ENCODE measurements at regions not wholly inside any gene's neighbourhood (a gene's known extent, or its start where the extent isn't known, plus 50 kb on each side); places are given as distances from the start of the nearest gene placed in this dataset.

DNA sequence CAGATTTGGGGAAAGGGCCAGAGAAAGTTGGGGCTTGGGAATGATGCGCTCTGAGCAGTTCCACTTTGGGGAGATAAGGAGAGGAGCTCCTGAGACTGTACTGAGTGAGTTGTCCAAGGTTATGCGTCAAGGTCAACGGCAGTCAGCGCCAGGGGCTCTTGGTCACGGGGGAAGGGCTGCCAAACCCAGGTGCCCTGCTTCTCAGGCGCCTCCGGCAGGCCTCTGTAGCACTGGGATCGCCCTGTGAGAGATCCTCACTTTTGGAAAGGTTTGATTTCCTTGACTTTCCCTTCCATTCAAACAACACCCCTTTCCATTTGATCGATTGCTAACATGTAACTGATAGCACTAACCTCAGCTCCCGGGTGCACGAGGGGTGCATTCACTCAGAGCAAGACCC, 136.5 kb upstream of the SOX11 start:
- Histone ChIP-seq H3K9me3 (ENCODE audit: control insufficient read depth, insufficient read depth, low read length) (no peaks in the 10 kb centered on the region), H3K36me3 (ENCODE audit: control insufficient read depth, insufficient read depth, low read length) (no peaks in the 10 kb centered on the region), H3K4me3 (ENCODE audit: low read depth, low read length) (no peak overlapping the region), H3K27me3 (ENCODE audit: control insufficient read depth, insufficient read depth, low read length) (no peaks in the 10 kb centered on the region), H3K27ac (ENCODE audit: low read depth, low read length) (no peak overlapping the region), H3K4me1 (ENCODE audit: control insufficient read depth, insufficient read depth, low read length) (no peaks in the 10 kb centered on the region)
- DNase-seq (ENCODE audit: low read depth in 4 of 6, low spot score in 6 of 6), result no peak
- WGBS (ENCODE audit: insufficient coverage), result 94% methylated on average over 8 of the region's 11 CpGs

DNA sequence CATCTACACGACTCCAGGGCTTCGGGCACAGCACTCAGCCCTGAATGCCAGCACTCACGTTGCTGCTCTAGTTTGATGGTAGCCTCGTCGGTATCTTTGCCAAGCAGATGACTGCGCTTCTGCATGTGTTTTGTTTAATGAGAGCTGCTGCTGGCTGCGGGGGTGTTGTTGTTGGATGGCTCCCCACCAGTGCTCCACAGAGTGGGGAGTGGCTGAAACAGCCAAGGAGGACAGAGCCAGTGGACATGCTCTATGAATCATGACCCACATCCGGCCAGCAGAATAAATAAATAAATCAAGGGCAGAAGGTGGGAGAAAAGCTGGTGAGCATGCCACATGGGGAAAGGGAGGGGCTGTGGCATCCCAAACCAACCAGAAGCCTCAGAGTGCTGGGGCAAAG, 131.2 kb upstream of the SOX11 start:
- no peaks in the 10 kb centered on the region for H3K9me3 ChIP-seq (ENCODE audit: control insufficient read depth, insufficient read depth, low read length)
- H3K27me3 ChIP-seq (ENCODE audit: control insufficient read depth, insufficient read depth, low read length), result no peaks in the 10 kb centered on the region
- no peak overlapping the region for H3K27ac ChIP-seq (ENCODE audit: low read depth, low read length)
- peak in 3 of 6 donors; percentile 11 to 72 (median 40) for DNase-seq (ENCODE audit: low read depth in 4 of 6, low spot score in 6 of 6)
- peaks cover 7% of the 10 kb centered on the region for H3K4me1 ChIP-seq (ENCODE audit: control insufficient read depth, insufficient read depth, low read length)
- no peaks in the 10 kb centered on the region for H3K36me3 ChIP-seq (ENCODE audit: control insufficient read depth, insufficient read depth, low read length)
- 47% methylated on average over 5 of the region's 8 CpGs for WGBS (ENCODE audit: insufficient coverage)
- no peak overlapping the region for H3K4me3 ChIP-seq (ENCODE audit: low read depth, low read length)

DNA sequence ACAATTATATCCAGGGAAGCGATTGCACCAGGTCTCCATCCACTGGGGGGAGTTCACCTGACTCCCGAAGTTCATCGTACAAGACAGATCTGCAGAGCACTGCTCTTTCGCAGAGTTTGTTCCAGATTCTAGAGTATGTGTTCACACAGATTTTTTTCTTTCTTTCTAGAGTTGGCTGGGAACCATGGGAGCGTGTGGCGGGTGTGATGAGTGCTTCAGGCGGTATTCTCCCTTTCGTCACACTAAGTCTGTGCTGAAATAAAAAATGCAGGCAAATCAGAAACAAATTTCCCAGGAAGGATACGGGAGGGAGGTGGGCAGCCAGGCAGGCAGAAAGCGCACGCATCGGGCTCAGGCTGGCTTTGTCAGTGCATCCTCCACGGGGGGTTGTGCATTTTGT, 129.8 kb upstream of the SOX11 start:
- DNase-seq (ENCODE audit: low read depth in 4 of 6, low spot score in 6 of 6), result peak in 2 of 6 donors; percentile 64 to 77
- Histone ChIP-seq H3K36me3 (ENCODE audit: control insufficient read depth, insufficient read depth, low read length) (no peaks in the 10 kb centered on the region), H3K27me3 (ENCODE audit: control insufficient read depth, insufficient read depth, low read length) (no peaks in the 10 kb centered on the region), H3K9me3 (ENCODE audit: control insufficient read depth, insufficient read depth, low read length) (no peaks in the 10 kb centered on the region), H3K27ac (ENCODE audit: low read depth, low read length) (no peak overlapping the region), H3K4me3 (ENCODE audit: low read depth, low read length) (no peak overlapping the region), H3K4me1 (ENCODE audit: control insufficient read depth, insufficient read depth, low read length) (peaks cover 7% of the 10 kb centered on the region)
- 55% methylated on average over 5 of the region's 13 CpGs for WGBS (ENCODE audit: insufficient coverage)

DNA sequence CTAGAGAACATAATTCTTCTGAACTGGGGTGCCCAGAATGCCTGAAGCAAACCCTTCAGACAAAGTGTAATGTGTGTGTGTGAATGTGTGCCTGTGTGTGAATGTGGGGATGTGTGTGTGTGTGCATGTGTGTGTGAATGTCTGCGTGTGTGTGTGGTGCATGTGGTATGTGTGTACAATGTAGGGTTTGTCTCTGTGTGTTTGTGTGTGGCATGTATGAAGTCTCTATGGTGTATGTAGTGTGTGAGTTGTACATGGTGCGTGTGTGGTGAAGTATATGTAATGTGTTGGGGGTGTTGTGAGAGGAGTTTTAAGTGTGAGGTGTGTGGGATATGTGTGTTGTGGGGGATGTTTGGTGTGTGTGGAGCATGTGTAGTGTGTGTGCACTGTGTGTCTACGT, 129.3 kb upstream of the SOX11 start:
- Histone ChIP-seq H3K36me3 (ENCODE audit: control insufficient read depth, insufficient read depth, low read length) (no peaks in the 10 kb centered on the region), H3K4me1 (ENCODE audit: control insufficient read depth, insufficient read depth, low read length) (peaks cover 7% of the 10 kb centered on the region), H3K9me3 (ENCODE audit: control insufficient read depth, insufficient read depth, low read length) (no peaks in the 10 kb centered on the region), H3K4me3 (ENCODE audit: low read depth, low read length) (no peak overlapping the region), H3K27ac (ENCODE audit: low read depth, low read length) (no peak overlapping the region), H3K27me3 (ENCODE audit: control insufficient read depth, insufficient read depth, low read length) (no peaks in the 10 kb centered on the region)
- WGBS (ENCODE audit: insufficient coverage), result 92% methylated on average over 3 of the region's 3 CpGs
- DNase-seq (ENCODE audit: low read depth in 4 of 6, low spot score in 6 of 6), result no peak

DNA sequence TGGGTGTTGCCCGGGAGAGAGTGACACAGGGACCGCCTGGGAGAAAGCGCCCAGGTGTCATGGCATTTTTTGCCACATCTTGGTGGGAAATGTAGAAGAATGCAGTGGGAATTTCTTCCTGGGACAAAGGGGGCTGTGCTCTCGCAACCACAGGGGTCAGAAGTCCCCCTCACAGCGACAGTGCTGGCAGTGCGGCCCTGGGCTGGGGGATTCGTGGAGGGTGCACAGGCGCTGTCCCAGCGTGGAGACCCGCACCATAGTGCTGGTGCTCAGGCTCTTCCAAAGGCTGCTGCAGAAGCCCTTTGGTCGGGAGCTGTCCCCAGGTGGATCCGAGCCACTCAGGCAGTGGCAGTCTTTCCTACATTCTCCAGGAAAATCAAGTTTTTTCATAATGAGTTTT, 128.8 kb upstream of the SOX11 start:
- 90% methylated on average over 11 of the region's 12 CpGs for whole genome bisulfite sequencing (ENCODE audit: insufficient coverage)
- H3K9me3 ChIP-seq (ENCODE audit: control insufficient read depth, insufficient read depth, low read length), result no peaks in the 10 kb centered on the region
- H3K4me1 ChIP-seq (ENCODE audit: control insufficient read depth, insufficient read depth, low read length), result peaks cover 7% of the 10 kb centered on the region
- H3K27ac ChIP-seq (ENCODE audit: low read depth, low read length), result no peak overlapping the region
- H3K4me3 ChIP-seq (ENCODE audit: low read depth, low read length), result no peak overlapping the region
- no peak for DNase-seq (ENCODE audit: low read depth in 4 of 6, low spot score in 6 of 6)
- H3K27me3 ChIP-seq (ENCODE audit: control insufficient read depth, insufficient read depth, low read length), result no peaks in the 10 kb centered on the region
- no peaks in the 10 kb centered on the region for H3K36me3 ChIP-seq (ENCODE audit: control insufficient read depth, insufficient read depth, low read length)

DNA sequence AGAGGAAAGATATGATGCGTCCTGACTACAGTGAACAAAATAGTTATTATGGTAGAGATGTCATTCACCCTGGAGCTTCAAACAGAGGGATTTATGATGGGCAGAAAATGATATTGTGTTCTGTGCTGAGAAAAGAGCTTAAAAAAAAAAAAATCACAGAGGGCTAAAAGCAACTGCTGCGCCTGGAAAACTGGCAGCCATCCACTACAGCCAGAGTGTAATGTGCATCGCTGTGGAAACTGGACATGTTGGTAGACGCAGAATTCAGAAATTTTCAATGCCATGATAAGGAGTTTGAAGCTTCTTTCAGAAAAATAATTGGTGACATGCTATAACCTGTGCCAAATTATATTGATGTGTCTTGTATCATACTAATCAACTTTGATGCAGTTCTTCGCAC, 122.9 kb upstream of the SOX11 start:
- WGBS (ENCODE audit: insufficient coverage), result 84% methylated on average over 2 of the region's 5 CpGs
- H3K9me3 ChIP-seq (ENCODE audit: control insufficient read depth, insufficient read depth, low read length), result no peaks in the 10 kb centered on the region
- no peak overlapping the region for H3K4me3 ChIP-seq (ENCODE audit: low read depth, low read length)
- H3K27ac ChIP-seq (ENCODE audit: low read depth, low read length), result no peak overlapping the region
- H3K27me3 ChIP-seq (ENCODE audit: control insufficient read depth, insufficient read depth, low read length), result no peaks in the 10 kb centered on the region
- peak in 2 of 6 donors; percentile 38 for DNase-seq (ENCODE audit: low read depth in 4 of 6, low spot score in 6 of 6)
- H3K36me3 ChIP-seq (ENCODE audit: control insufficient read depth, insufficient read depth, low read length), result no peaks in the 10 kb centered on the region
- H3K4me1 ChIP-seq (ENCODE audit: control insufficient read depth, insufficient read depth, low read length), result no peaks in the 10 kb centered on the region

DNA sequence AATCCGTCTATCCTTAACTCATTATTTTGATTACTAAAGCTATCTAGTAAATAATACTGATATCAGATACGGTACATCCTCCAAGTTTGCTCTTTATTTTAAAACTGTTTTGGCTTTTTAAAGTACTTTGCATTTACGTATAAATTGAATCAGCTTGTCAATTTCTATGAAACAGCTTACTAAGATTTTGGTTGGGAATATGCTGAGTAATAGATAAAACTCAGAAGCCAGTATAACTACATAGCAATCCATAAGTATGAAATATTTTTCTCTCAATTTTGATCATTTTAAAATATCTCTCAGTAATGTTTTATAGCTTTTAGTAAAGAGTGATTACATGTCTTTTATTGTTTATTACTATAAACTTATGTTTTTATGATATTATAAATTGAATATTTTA, 116.2 kb upstream of the SOX11 start:
- DNase-seq (ENCODE audit: low read depth in 4 of 6, low spot score in 6 of 6), result no peak
- H3K27ac ChIP-seq (ENCODE audit: low read depth, low read length), result no peak overlapping the region
- no peak overlapping the region for H3K4me3 ChIP-seq (ENCODE audit: low read depth, low read length)
- no CpG with 5 or more reads among the region's 3 CpGs for WGBS (ENCODE audit: insufficient coverage)
- H3K9me3 ChIP-seq (ENCODE audit: control insufficient read depth, insufficient read depth, low read length), result no peaks in the 10 kb centered on the region
- no peaks in the 10 kb centered on the region for H3K36me3 ChIP-seq (ENCODE audit: control insufficient read depth, insufficient read depth, low read length)
- no peaks in the 10 kb centered on the region for H3K27me3 ChIP-seq (ENCODE audit: control insufficient read depth, insufficient read depth, low read length)
- H3K4me1 ChIP-seq (ENCODE audit: control insufficient read depth, insufficient read depth, low read length), result no peaks in the 10 kb centered on the region

DNA sequence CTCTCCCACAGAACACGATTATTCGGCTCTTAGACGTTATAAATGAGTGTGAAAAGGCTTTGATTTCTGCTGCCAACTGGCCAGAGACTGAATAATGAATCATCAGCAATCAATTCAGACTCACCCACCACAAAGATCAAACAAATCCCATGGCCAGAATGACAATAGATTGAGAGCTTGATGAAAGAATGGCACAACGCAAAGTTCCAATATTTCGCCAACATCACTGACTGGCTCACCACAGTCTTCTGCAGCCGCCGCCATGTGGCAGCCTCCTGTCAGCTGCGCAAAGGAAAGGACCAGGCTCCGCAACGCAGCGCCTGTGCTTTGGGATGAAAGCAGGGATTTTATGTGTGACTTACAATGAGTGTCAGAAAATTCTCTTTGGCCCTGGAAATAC, 104.4 kb upstream of the SOX11 start:
- no peaks in the 10 kb centered on the region for H3K27me3 ChIP-seq (ENCODE audit: control insufficient read depth, insufficient read depth, low read length)
- no peak overlapping the region for H3K27ac ChIP-seq (ENCODE audit: low read depth, low read length)
- no peaks in the 10 kb centered on the region for H3K4me1 ChIP-seq (ENCODE audit: control insufficient read depth, insufficient read depth, low read length)
- H3K4me3 ChIP-seq (ENCODE audit: low read depth, low read length), result no peak overlapping the region
- DNase-seq (ENCODE audit: low read depth in 4 of 6, low spot score in 6 of 6), result no peak
- 78% methylated on average over 8 of the region's 11 CpGs for WGBS (ENCODE audit: insufficient coverage)
- no peaks in the 10 kb centered on the region for H3K9me3 ChIP-seq (ENCODE audit: control insufficient read depth, insufficient read depth, low read length)
- H3K36me3 ChIP-seq (ENCODE audit: control insufficient read depth, insufficient read depth, low read length), result no peaks in the 10 kb centered on the region

DNA sequence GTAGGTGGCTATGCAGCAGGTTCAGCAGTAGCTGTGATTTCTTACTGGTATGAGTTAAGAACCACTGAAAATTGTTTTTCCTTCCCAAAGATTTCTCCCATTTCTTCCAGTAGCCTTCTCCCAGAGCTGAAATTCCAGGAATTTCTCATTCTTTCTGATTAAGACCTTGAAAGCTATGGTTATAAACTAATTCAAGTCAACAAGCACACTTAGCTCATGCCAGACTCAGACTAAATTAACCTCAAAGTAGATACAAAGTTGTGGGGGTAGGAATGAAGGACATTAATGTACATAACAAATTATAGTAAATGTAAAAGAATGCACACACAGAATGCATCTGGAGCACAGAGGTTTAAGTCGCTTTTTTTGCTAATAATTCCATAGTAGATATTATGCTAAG, 103.6 kb upstream of the SOX11 start:
- H3K36me3 ChIP-seq (ENCODE audit: control insufficient read depth, insufficient read depth, low read length), result no peaks in the 10 kb centered on the region
- H3K4me1 ChIP-seq (ENCODE audit: control insufficient read depth, insufficient read depth, low read length), result no peaks in the 10 kb centered on the region
- WGBS (ENCODE audit: insufficient coverage), result no CpG with 5 or more reads among the region's 1 CpG
- H3K4me3 ChIP-seq (ENCODE audit: low read depth, low read length), result no peak overlapping the region
- no peak overlapping the region for H3K27ac ChIP-seq (ENCODE audit: low read depth, low read length)
- no peaks in the 10 kb centered on the region for H3K27me3 ChIP-seq (ENCODE audit: control insufficient read depth, insufficient read depth, low read length)
- H3K9me3 ChIP-seq (ENCODE audit: control insufficient read depth, insufficient read depth, low read length), result no peaks in the 10 kb centered on the region
- no peak for DNase-seq (ENCODE audit: low read depth in 4 of 6, low spot score in 6 of 6)

DNA sequence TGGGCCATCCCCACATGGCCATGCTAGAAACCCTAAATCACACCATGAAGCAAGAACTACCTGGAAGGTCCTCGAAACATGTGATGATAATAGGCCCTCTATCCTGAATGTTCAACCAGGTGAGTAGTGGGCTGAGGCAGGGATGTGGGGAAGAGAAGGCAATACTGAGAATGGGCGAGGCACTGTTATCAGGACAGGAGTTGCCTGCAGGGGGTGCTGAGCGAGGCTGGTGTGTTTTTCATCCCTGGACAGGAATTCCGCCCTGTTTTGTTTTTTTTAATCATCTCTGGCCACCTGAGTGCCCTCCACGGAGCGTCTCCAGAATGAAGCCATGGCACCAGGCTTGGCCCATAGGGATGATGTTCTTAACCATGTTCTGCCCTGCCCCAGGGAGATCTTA, 103.0 kb upstream of the SOX11 start:
- no peaks in the 10 kb centered on the region for H3K36me3 ChIP-seq (ENCODE audit: control insufficient read depth, insufficient read depth, low read length)
- WGBS (ENCODE audit: insufficient coverage), result 89% methylated on average over 4 of the region's 6 CpGs
- H3K4me1 ChIP-seq (ENCODE audit: control insufficient read depth, insufficient read depth, low read length), result no peaks in the 10 kb centered on the region
- H3K27me3 ChIP-seq (ENCODE audit: control insufficient read depth, insufficient read depth, low read length), result no peaks in the 10 kb centered on the region
- no peak for DNase-seq (ENCODE audit: low read depth in 4 of 6, low spot score in 6 of 6)
- H3K9me3 ChIP-seq (ENCODE audit: control insufficient read depth, insufficient read depth, low read length), result no peaks in the 10 kb centered on the region
- H3K4me3 ChIP-seq (ENCODE audit: low read depth, low read length), result no peak overlapping the region
- H3K27ac ChIP-seq (ENCODE audit: low read depth, low read length), result no peak overlapping the region
